Bone marrow (tissue), 2 donors: ENCODE measurements at regions not wholly inside any gene's neighbourhood (a gene's known extent, or its start where the extent isn't known, plus 50 kb on each side); places are given as distances from the start of the nearest gene placed in this dataset.

Experiments
- DNase-seq, 2 donors: peaks; one replicate each; lab custom pipeline; 2025; lab: John Stamatoyannopoulos, UW

DNA sequence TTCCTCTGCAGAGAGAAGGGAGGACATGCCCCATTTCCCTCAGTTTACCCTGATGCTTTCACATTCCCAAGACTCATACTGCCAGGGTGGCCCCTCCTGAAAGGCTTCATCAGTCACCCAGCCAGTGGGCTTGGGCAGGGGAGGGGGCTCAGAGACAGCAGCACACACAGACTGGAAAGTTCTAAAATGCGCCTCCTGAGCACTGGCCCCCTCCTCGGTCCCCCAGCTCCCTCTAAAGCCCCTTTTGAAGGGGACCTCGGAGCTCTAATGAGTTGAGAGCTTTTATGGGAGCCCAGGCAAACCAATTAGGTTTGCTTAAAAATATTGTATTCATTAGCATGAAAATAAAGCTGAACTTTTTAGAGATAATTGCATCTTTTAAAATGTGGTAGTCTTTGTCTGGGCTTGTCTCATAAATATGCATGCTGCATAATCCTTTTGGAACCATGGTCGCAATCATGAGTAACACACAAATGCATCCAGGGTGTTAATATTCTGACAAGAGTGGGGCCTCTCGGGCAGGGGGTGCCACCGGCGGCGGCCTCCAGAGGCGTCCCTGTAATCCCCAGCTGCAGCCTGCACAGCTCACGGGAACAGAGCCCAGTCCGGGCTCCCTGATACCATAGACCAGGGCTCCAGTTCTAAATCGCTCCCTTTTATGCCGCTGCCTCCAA is 78.5 kb downstream of the RPLP1 start:
- no peak for DNase-seq

DNA sequence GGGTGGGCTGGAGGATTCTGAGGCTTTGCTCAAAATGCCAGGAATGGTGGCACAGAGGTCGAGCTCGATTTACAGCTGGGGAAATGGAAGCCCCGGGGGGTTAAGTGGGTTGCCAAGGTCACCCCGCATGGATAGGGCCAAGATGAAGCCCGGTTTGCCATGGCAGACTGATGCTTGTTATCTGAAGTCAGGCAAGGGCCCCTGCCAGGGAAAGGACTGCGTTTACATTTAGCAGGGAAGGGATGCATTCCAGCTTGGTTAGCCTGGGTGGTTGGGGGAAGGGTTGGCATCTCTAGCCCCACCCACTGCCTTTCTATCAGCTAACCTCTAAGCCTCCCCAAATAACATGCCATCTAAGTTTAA is 79.0 kb downstream of the RPLP1 start:
- no peak for DNase-seq

DNA sequence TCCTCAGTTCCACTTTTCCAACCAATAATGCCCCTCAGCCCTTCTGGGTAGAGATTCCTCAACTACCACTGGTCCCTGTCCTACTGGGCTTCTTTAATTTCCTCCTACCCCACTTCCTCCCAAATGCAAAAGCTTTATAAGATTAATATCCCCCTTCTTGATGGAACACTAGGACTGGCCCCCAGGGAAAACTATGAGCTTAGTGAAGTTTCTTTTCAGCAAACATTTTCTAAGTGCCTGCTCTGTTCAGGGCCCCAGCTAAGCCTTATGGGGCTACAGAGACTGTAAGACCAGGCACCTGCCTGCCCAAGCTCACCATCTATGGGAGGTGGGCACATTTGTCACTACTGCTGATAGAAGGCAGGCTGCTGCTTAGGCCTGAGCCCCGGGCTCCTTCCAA is 79.4 kb downstream of the RPLP1 start:
- DNase-seq = no peak

DNA sequence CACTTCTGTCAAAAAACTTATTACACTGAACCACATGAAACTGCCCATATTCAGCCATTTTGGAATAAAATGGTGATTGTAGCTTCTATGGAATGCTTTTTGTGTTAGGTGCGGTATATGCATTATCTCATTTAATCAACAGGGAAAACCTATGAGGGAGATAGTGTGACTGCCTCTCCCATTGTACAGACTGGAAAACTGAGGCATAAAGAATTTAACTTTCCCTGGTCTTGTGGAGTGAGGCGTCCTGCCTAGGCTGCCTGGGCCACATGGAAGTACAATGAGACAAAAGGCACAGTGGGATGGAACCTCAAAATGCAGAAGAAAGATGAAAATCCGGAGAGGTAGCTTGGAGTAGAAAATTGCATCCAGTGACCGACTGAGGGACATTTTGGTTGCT is 80.2 kb downstream of the RPLP1 start:
- no peak for DNase-seq

DNA sequence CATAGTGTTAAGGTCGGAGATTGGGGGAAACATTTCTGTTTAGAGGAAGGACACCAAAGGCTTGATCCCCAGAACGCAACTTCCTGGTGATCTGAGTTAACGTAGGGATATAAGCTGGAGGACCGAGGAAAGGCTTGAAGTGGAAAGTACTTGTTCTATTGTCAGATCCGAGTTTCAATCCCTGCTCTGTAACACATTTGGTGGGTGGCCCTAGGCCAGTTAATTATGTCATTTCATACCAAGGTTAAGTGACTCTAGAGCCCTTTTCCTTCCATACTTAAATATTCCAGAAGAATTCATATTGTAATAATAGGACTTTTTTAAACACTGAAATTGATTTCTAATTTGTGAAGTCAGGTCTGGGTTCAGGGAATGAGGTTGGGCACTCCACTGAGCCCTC is 80.9 kb downstream of the RPLP1 start:
- no peak for DNase-seq

- DNase-seq = no peak
Measured at GRCh38 chr15:69535101-69535638, 82.6 kb downstream of the RPLP1 start.

DNA sequence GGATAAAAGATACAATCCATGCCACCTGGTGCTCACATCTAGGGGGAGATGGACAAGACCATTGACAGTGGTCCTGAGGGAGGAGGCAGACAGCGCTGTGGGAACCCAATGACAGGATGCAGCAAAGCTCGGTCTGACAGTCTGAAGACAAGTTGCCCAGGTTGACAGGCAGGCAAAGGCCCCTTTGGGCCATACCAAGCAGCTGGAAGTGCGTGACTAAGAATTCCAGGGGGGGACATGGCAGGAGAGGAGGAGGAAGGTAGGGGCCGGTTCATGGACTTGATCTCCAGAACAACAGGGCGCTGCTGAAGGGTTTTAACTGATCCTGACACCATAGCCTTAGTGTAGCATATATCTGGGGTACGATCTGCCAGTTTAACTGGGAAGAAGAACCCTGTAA is 83.4 kb downstream of the RPLP1 start:
- no peak for DNase-seq

DNA sequence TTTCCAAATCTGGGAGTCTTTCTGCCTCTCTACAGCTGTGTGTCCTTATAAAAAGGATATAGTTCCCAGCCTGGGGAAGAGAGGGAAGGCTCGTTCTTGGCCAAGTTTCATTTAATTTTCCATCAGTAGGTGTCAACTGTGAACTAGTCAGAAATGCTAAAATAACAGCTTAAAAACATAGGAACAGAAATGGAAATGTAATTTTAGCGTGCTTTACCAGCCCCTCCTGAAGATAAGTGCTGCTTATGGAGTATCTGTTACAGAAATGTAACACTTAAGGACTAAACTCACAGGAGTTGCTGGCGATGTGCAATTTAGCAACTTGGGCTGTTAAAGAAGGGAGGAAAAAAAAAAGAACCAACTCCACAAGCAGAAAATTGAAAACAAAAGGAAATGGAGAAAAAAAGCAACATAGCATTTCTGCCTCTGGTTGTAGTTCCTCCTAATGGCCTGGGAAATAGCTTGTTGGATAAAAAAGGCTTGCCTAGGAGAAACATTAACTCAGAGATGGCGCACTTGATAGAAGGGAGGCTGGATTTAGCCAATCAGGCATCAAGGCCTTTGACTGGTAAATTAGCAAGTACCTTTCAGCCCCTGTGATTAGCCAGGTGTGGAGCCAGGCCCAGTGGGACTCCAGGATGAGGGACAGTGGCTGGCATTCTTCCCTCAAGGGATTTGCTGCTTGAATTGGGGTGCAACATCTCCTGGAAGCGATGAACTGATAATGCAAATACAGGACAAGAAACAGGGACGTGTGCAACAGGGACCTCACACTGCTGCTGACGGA is 84.3 kb downstream of the RPLP1 start:
- DNase-seq = no peak

GRCh38 chr15:69537901-69538300 is 85.3 kb downstream of the RPLP1 start:
- no peak for DNase-seq

GRCh38 chr15:69538379-69538778 is 85.8 kb downstream of the RPLP1 start:
- DNase-seq = no peak

GRCh38 chr15:69539345-69539744 is 86.7 kb downstream of the RPLP1 start:
- no peak for DNase-seq

DNA sequence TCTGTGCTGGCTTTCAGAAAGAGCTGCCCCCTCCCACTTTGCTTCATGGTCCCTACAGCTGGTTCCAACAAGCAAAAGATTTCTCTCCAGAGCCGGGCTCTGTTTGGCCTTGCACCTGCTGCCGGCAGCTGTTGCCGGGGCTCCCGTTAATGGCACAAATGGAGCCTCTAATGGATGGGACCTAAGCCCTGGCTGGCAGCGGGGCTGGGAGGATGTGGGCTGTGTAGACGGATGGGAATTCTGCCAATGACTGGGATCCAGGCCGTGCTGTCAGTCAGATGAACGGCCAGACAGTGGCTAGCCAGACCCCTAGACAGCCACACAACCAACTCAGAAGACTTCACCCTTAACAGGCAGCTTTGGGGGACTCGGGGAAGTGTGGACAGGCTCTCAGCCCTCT is 88.0 kb downstream of the RPLP1 start:
- DNase-seq = no peak

DNA sequence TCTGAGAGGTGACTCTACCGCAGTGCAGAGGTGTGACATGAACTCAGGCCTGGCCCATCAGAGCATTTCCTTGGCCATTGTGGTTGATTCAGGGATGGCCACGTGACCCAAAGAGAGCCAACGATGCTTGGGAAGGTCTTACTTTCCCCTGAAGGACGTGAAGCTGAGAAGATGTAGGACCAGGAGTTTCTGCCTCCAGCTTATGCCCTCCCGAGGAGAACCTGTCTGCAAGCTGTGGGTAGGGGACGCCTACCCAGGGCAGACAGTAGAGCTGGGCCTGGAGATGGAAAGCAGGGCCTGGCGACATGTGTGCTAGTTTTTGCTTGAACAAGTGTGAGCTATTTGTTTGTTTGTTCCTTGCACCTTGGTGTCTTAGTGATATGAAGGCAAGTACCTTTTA is 89.4 kb downstream of the RPLP1 start:
- DNase-seq = no peak

DNA sequence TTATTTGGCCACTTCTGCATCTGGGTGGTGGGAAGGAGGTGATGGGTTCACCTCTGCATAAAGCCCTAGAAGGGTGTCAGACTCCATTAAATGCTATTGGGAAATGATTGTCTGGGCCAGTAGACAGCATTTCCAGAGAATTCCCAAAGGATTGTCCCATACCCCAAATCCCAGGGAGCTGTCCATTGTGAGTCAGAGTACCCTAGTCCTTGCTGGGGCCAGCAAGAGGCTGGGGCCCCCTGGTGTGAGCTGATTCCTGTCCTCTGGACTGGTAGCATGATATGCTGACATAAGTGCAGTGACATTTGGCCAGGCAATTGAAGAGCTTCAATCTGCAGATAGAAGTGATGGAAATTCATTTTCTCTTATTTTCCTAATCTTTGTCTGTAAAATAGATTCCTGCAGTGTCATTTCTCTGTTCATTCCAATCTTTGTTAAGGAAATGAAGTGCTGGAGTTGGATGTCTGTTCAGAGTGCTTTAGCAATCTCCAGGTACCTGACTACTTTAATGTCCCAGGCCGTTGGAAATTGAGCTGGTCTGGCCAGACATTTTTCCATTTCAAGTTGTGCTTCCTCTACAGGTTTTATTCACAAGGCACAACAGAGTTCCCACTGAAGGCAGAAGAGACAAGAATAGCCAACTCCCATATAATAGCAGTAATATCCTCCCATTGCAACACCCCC is 91.2 kb downstream of the RPLP1 start:
- no peak for DNase-seq

DNA sequence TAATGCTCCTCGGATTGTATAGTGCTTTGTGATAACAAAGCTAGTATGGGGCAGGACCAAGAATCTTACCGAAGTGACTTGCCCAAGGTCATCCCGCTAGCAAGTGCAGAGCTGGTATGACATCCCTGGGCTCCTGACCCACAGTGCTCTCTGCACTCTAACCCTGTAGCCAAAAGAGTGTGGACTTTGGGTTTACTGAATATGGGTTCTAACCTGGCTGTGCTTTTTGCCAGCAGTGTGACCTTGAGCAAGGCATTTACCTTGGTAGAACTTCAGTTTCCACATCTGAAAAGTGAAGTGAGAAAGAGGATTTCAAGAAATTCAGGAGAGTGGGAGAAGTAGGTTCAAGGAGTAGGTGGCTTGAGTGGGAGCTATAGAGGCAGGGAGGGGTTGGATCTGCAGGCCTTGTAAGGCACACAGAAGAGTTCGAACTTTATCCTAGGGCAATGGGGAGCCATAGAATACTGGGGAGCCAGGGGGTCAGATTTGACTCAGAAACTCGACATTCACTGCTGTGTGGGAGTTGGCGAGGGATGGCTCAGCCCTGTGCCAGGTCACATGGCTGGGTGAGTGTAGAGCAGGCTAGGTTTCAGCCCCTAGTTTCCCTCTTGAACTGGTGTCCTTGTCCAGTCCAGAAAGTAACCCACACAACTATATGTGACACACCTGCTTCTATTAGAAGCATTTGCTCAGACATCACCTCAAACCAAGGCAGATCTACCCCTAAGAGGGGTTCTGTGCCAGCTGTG is 91.9 kb downstream of the RPLP1 start:
- no peak for DNase-seq

- DNase-seq = no peak
Measured at GRCh38 chr15:69546182-69546581, 93.6 kb downstream of the RPLP1 start.

- DNase-seq = no peak
Measured at GRCh38 chr15:69548395-69549180, 96.0 kb downstream of the RPLP1 start.

GRCh38 chr15:69551391-69552056 is 98.9 kb downstream of the RPLP1 start:
- DNase-seq = no peak

DNA sequence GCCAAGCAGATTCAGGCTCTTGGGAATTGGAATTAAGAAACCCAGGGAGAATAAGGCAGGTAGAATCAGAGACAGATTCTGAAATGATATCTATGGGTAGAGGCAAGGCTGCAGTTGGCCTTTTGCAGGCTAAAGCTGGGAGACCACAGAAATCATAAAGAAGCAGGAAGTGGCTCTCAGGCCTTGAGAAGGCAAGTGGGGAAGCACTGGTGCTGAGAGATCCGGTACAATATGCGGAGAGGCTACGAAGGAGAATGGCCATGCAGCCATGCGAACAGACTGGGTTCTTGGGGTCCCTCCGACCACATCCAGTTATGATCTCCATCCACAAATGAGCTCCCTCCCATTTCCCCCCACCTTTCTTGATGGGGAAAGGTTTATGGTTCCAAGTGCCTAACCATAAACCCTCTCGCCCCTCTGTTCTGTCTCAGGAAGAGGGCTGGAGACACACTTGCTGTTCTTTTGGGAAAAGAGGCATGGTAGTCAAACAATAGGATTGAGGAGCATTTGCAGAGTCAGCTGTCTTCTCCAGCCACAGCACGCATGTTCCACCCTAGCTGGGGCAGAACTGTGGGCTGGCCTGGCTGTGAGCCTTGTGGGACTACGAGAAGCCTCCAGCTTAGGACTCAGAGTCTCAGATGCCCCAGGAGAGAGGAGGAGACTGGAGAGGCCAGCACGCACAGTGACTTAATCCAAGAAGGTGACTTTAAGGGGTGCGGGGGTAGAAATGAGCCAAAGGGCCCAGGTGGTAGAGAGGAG is 99.6 kb downstream of the RPLP1 start:
- no peak for DNase-seq

GRCh38 chr15:69553686-69554085 is 101.1 kb downstream of the RPLP1 start:
- DNase-seq = no peak
